ENCODE measurements at regions not wholly inside any gene's neighbourhood (a gene's known extent, or its start where the extent isn't known, plus 50 kb on each side); places are given as distances from the start of the nearest gene placed in this dataset.

DNA sequence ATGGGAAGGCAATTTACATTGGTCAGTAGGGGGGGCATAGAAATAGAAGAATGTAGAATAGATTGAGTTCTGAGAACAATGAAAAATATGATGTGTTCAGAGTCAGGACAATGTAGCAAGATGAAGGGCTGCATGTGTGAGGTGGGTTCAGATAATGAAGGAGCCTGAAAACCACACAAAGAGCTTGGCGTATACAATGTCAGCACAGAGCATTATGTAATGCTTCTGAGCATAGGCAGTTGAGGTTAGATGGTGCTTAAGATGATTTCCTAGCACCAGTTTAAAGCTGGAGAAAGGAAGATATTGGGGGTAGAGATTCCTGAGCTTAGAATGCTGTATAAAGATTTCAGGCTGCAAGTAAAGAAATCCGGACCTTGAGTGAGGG lies 202.0 kb upstream of the SNX7 start:
- H3K27me3 ChIP-seq (ENCODE audit: insufficient read depth, poor library complexity, severe bottlenecking), result no peaks in the 10 kb centered on the region
- TF ChIP-seq, protein P1, sequence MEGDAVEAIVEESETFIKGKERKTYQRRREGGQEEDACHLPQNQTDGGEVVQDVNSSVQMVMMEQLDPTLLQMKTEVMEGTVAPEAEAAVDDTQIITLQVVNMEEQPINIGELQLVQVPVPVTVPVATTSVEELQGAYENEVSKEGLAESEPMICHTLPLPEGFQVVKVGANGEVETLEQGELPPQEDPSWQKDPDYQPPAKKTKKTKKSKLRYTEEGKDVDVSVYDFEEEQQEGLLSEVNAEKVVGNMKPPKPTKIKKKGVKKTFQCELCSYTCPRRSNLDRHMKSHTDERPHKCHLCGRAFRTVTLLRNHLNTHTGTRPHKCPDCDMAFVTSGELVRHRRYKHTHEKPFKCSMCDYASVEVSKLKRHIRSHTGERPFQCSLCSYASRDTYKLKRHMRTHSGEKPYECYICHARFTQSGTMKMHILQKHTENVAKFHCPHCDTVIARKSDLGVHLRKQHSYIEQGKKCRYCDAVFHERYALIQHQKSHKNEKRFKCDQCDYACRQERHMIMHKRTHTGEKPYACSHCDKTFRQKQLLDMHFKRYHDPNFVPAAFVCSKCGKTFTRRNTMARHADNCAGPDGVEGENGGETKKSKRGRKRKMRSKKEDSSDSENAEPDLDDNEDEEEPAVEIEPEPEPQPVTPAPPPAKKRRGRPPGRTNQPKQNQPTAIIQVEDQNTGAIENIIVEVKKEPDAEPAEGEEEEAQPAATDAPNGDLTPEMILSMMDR (IDR thresholded peaks at IDR 0.05; ENCODE audit: insufficient read depth, low read length), result no peak
- TF ChIP-seq POLR2AphosphoS5 (IDR thresholded peaks at IDR 0.05; ENCODE audit: low read depth) (no peak), GABPA (IDR thresholded peaks at IDR 0.05; ENCODE audit: low read depth) (no peak), SPI1 (IDR thresholded peaks at IDR 0.05; ENCODE audit: borderline replicate concordance, low read depth) (no peak)
- TF ChIP-seq, protein P2, sequence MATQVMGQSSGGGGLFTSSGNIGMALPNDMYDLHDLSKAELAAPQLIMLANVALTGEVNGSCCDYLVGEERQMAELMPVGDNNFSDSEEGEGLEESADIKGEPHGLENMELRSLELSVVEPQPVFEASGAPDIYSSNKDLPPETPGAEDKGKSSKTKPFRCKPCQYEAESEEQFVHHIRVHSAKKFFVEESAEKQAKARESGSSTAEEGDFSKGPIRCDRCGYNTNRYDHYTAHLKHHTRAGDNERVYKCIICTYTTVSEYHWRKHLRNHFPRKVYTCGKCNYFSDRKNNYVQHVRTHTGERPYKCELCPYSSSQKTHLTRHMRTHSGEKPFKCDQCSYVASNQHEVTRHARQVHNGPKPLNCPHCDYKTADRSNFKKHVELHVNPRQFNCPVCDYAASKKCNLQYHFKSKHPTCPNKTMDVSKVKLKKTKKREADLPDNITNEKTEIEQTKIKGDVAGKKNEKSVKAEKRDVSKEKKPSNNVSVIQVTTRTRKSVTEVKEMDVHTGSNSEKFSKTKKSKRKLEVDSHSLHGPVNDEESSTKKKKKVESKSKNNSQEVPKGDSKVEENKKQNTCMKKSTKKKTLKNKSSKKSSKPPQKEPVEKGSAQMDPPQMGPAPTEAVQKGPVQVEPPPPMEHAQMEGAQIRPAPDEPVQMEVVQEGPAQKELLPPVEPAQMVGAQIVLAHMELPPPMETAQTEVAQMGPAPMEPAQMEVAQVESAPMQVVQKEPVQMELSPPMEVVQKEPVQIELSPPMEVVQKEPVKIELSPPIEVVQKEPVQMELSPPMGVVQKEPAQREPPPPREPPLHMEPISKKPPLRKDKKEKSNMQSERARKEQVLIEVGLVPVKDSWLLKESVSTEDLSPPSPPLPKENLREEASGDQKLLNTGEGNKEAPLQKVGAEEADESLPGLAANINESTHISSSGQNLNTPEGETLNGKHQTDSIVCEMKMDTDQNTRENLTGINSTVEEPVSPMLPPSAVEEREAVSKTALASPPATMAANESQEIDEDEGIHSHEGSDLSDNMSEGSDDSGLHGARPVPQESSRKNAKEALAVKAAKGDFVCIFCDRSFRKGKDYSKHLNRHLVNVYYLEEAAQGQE (IDR thresholded peaks at IDR 0.05; ENCODE audit: insufficient replicate concordance, low read depth), result no peak
- no peak overlapping the region for H3K4me3 ChIP-seq (replicated peaks; ENCODE audit: insufficient read depth, low read length)
- no peak for DNase-seq (ENCODE audit: low read depth in 1 of 2, low spot score in 1 of 2)
- H3K27ac ChIP-seq (replicated peaks), result no peak overlapping the region

DNA sequence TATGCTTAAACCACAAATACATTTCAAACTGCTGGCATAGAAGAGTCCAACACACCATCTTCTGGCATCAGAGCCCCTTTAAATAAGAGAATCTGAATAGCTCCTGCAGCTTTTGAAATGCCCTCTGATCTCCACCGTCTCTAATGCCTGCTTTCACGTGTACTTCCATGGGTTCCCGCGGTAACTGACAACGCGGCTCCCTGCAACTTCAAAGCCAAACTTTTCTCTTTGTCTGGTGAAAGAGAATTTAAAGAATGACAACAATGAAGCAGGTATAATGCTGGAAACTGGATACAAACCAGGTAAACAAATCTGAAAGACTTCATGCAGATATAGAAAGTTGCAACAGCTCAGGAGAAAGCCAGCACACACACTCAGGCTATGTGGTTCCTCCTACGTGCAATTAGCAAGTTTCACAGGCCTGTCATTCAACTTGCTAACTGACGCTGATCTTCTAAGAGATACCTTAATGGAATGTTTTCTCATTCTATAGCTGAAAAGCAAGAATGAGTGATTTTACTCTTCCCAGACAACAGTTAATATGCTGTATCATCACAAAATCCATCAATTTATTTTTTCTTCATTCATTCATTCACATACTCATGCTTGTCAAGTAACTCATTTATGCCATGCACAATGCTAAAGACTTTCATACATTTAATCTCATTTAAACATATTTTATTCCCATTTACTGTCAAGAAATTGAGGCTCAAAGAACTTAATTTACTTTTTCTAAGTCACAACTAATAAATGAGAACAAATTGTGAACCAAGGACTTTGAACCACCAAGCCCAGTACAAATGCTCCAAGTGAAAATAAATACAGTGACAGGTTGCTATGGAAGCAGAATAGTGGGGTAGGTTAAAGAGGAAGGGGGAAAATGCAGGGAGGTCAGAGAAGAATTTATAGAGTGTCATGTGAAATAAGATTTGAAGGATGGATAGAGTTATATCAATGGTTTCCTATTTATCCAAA lies 202.7 kb upstream of the SNX7 start:
- no peak overlapping the region for H3K27ac ChIP-seq (replicated peaks)
- H3K27me3 ChIP-seq (ENCODE audit: insufficient read depth, poor library complexity, severe bottlenecking), result no peaks in the 10 kb centered on the region
- TF ChIP-seq GABPA (IDR thresholded peaks at IDR 0.05; ENCODE audit: low read depth) (no peak), SPI1 (IDR thresholded peaks at IDR 0.05; ENCODE audit: borderline replicate concordance, low read depth) (no peak), POLR2AphosphoS5 (IDR thresholded peaks at IDR 0.05; ENCODE audit: low read depth) (no peak)
- TF ChIP-seq, protein P1 (IDR thresholded peaks at IDR 0.05; ENCODE audit: insufficient read depth, low read length), result no peak
- TF ChIP-seq, protein P2 (IDR thresholded peaks at IDR 0.05; ENCODE audit: insufficient replicate concordance, low read depth), result no peak
- no peak overlapping the region for H3K4me3 ChIP-seq (replicated peaks; ENCODE audit: insufficient read depth, low read length)
- DNase-seq (ENCODE audit: low read depth in 1 of 2, low spot score in 1 of 2), result no peak

DNA sequence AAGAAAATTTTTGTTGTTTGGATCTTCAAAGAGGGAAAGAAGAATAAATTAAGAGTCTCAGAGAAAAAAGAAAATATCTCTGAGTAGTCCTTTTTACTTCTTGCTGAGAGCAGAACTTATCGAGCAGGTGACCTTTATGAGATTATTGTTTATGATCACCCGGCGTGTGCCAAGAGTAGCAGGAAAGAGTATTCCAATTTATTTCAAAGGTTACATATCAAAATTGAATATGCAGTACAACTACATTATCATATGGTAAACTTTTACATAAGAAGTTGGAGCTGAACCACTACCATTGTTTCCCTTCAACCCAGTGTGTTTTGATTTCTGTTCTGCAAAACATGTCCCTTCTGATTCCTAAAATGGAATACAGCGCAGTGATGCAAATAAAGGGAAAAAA lies 204.3 kb upstream of the SNX7 start:
- H3K27ac ChIP-seq (replicated peaks), result no peak overlapping the region
- H3K4me3 ChIP-seq (replicated peaks; ENCODE audit: insufficient read depth, low read length), result no peak overlapping the region
- no peaks in the 10 kb centered on the region for H3K27me3 ChIP-seq (ENCODE audit: insufficient read depth, poor library complexity, severe bottlenecking)
- no peak for TF ChIP-seq GABPA (IDR thresholded peaks at IDR 0.05; ENCODE audit: low read depth)
- DNase-seq (ENCODE audit: low read depth in 1 of 2, low spot score in 1 of 2), result no peak

- no peak for TF ChIP-seq SPI1 (IDR thresholded peaks at IDR 0.05; ENCODE audit: borderline replicate concordance, low read depth)
- TF ChIP-seq, protein P1 (IDR thresholded peaks at IDR 0.05; ENCODE audit: insufficient read depth, low read length), result no peak
- H3K27ac ChIP-seq (replicated peaks), result no peak overlapping the region
- DNase-seq (ENCODE audit: low read depth in 1 of 2, low spot score in 1 of 2), result no peak
- H3K4me3 ChIP-seq (replicated peaks; ENCODE audit: insufficient read depth, low read length), result no peak overlapping the region
- no peaks in the 10 kb centered on the region for H3K27me3 ChIP-seq (ENCODE audit: insufficient read depth, poor library complexity, severe bottlenecking)
These were observed 206.9 kb upstream of the SNX7 start for GRCh38 chr1:98454666-98455065.
